ENCODE measurements at regions not wholly inside any gene's neighbourhood (a gene's known extent, or its start where the extent isn't known, plus 50 kb on each side); places are given as distances from the start of the nearest gene placed in this dataset.

DNA sequence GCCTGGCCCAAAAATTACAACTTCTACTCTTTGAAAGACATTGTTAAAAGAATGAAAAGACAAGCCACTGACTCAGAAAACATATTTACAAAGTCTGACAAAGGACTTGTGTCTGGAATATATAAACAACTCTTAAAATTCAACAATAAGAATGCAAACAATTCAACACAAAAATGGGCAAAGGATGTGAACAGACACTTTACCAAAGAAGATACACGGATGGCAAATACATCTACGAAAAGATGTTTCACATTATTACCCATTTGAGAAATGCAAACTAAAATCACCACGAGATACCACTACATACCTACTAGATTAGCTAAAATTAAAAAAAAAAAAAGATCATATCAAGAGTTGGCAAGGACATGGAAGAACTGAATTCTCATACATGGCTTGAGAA, 80.8 kb upstream of the METRNL start:
- H3K4me3 ChIP-seq, result no peak overlapping the region
- TF ChIP-seq, protein P1, sequence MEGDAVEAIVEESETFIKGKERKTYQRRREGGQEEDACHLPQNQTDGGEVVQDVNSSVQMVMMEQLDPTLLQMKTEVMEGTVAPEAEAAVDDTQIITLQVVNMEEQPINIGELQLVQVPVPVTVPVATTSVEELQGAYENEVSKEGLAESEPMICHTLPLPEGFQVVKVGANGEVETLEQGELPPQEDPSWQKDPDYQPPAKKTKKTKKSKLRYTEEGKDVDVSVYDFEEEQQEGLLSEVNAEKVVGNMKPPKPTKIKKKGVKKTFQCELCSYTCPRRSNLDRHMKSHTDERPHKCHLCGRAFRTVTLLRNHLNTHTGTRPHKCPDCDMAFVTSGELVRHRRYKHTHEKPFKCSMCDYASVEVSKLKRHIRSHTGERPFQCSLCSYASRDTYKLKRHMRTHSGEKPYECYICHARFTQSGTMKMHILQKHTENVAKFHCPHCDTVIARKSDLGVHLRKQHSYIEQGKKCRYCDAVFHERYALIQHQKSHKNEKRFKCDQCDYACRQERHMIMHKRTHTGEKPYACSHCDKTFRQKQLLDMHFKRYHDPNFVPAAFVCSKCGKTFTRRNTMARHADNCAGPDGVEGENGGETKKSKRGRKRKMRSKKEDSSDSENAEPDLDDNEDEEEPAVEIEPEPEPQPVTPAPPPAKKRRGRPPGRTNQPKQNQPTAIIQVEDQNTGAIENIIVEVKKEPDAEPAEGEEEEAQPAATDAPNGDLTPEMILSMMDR (IDR thresholded peaks at IDR 0.05; ENCODE audit: borderline replicate concordance), result no peak
- peaks cover 23% of the 10 kb centered on the region for H3K9me3 ChIP-seq (replicated peaks)
- no peaks in the 10 kb centered on the region for H3K36me3 ChIP-seq
- H3K4me1 ChIP-seq, result no peaks in the 10 kb centered on the region
- intact Hi-C loops (cut with micrococcal nuclease), result no loop called here
- H3K27ac ChIP-seq (replicated peaks), result no peak overlapping the region
- H3K27me3 ChIP-seq (ENCODE audit: low read depth), result no peaks in the 10 kb centered on the region
- no peak for DNase-seq

DNA sequence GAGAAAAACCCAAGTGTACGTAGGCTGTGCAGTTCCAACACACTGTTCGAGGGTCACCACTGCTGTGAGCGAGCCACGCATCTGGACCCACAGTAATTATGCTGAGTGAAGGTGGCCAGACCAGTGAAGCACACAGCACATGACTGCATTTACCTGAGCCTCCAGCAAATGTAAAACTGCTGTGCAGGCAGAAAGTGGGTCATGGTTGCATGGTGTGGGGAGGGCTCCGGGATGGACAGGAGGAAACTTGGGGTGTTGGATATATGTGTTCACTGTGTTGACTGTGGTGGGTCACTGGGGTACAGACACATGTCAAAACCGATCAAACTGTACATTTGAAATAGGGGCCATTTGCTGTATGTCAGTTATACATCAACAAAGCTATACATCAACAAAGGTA, 78.7 kb upstream of the METRNL start:
- H3K27ac ChIP-seq (replicated peaks), result no peak overlapping the region
- peaks cover 15% of the 10 kb centered on the region for H3K9me3 ChIP-seq (replicated peaks)
- H3K27me3 ChIP-seq (ENCODE audit: low read depth), result no peaks in the 10 kb centered on the region
- H3K36me3 ChIP-seq, result peaks cover 6% of the 10 kb centered on the region
- TF ChIP-seq, protein P1 (IDR thresholded peaks at IDR 0.05; ENCODE audit: borderline replicate concordance), result no peak
- no peaks in the 10 kb centered on the region for H3K4me1 ChIP-seq
- no peak overlapping the region for H3K4me3 ChIP-seq
- intact Hi-C loops (cut with micrococcal nuclease), result no loop called here
- DNase-seq, result no peak

DNA sequence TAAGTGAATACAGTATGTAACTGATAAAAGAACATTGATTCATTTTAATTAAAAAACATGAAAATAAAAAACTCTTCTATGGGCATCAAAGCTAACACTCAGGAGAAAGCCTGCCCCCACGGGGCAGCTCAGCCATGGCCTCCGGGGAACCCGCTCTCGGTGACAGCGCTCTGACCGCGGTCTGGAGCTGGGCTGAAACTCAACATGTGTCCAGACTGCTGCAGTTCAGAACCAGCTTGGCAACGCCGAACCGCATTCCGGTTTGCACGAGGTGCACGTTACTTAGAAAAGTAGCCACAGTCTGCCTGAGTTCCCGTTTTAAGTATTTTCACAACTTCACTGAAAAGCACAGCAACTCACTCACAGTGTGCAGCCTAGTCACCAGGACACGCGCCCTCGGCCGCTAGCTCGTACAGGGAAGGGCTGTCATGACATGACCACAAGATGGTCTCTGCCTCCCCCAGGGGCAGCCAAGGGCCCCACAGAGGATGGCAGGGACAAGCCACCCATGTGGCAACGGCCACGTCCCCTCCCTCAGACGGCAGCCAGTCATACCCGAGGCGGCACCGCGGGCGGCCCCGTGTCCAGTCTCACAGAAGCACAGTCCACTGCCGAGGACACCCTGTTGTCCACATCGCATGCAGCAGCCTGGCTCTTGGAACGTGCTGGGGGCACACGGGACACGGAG, 77.1 kb upstream of the METRNL start:
- TF ChIP-seq, protein P1 (IDR thresholded peaks at IDR 0.05; ENCODE audit: borderline replicate concordance), result no peak
- Histone ChIP-seq H3K27me3 (ENCODE audit: low read depth) (no peaks in the 10 kb centered on the region), H3K27ac (replicated peaks) (no peak overlapping the region), H3K36me3 (peaks cover 8% of the 10 kb centered on the region), H3K4me3 (no peak overlapping the region), H3K9me3 (replicated peaks) (peaks cover 15% of the 10 kb centered on the region), H3K4me1 (peaks cover 10% of the 10 kb centered on the region)
- DNase-seq, result no peak
- intact Hi-C loops (cut with micrococcal nuclease), result no loop called here

DNA sequence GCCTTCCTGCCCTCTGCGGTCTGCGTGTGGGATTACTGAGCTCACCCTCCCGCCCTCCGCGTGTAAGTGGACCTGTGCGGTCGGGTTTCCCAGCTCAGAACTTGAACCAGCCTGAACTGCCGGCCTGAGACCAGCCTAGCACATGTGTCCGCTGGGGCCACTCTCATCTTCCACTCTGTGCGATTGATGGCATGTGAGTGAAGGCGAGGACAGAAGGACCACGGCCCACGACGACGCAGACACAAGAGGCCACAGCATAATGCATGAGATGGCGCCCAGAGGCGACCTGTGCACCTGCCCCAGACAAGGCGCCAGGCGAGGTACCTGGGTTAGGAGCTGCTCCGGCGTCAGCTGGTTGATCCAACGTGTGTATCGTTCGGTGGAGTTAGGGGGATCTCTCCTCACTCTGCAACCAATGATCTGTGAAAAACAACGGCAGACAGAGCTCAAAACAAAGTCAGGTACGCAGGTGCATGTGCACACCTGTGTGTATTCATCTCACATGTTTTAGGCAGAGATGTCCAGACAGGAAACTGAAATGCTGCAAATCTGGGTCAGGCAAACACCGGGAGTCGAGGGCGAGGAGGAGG, 74.5 kb upstream of the METRNL start:
- H3K27ac ChIP-seq (replicated peaks), result no peak overlapping the region
- H3K4me1 ChIP-seq, result peaks cover 17% of the 10 kb centered on the region
- no peaks in the 10 kb centered on the region for H3K27me3 ChIP-seq (ENCODE audit: low read depth)
- H3K36me3 ChIP-seq, result peaks cover 8% of the 10 kb centered on the region
- H3K9me3 ChIP-seq (replicated peaks), result no peaks in the 10 kb centered on the region
- no peak overlapping the region for H3K4me3 ChIP-seq
- no peak for DNase-seq
- TF ChIP-seq, protein P1 (IDR thresholded peaks at IDR 0.05; ENCODE audit: borderline replicate concordance), result no peak
- intact Hi-C loops (cut with micrococcal nuclease), result no loop called here

DNA sequence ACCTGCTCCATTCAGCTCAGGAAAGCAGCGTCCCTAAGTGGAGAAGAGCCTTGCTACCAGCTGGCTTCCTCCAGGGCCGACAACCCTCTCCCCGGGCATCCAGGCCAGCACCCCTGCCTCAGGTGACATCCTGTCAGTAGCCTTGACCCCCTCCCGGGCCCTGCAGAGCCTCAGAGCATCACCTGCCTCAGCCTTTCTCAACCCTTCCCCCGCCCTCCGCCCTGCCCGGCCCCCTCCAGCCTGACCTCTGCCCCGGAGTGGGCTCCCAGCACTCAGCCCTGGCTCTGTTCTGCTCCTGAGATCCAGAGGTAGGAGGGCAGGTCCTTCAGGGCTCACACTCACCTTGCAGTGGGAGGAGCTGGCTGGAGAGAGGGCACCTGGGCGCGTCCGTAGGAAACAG, 73.8 kb upstream of the METRNL start:
- intact Hi-C loops (cut with micrococcal nuclease), result no loop called here
- H3K27me3 ChIP-seq (ENCODE audit: low read depth), result no peaks in the 10 kb centered on the region
- H3K36me3 ChIP-seq, result peaks cover 8% of the 10 kb centered on the region
- no peaks in the 10 kb centered on the region for H3K9me3 ChIP-seq (replicated peaks)
- TF ChIP-seq, protein P1 (IDR thresholded peaks at IDR 0.05; ENCODE audit: borderline replicate concordance), result no peak
- H3K27ac ChIP-seq (replicated peaks), result no peak overlapping the region
- no peak for DNase-seq
- H3K4me1 ChIP-seq, result peaks cover 17% of the 10 kb centered on the region
- no peak overlapping the region for H3K4me3 ChIP-seq
